H9 (cell line): ENCODE measurements at regions not wholly inside any gene's neighbourhood (a gene's known extent, or its start where the extent isn't known, plus 50 kb on each side); places are given as distances from the start of the nearest gene placed in this dataset.

ENCODE experiments used
- DNase-seq: peaks from one replicate; pipeline ENCODE4 v3.0.0-alpha.2; 2017
- H2AFZ ChIP-seq: one replicate; pipeline ENCODE4 v1.6.1; 2013; ENCODE audit warnings: mild to moderate bottlenecking, low read length, control low read depth, moderate library complexity
- H2AK5ac ChIP-seq: 2 replicates; pipeline ENCODE4 v1.6.1; 2013; ENCODE audit warnings: low read length, control low read depth, mixed read lengths; ENCODE audit not compliant: insufficient read length
- H2BK120ac ChIP-seq: one replicate; pipeline ENCODE4 v1.6.1; 2013; ENCODE audit warnings: low read depth, mild to moderate bottlenecking, low read length, control low read depth, inconsistent platforms; ENCODE audit not compliant: poor library complexity, severe bottlenecking
- H2BK12ac ChIP-seq: 2 replicates; pipeline ENCODE4 v1.6.1; 2013; ENCODE audit warnings: low read length, control low read depth, mixed read lengths, low read depth; ENCODE audit not compliant: insufficient read length
- H2BK15ac ChIP-seq: 2 replicates; pipeline ENCODE4 v1.6.1; 2013; ENCODE audit warnings: low read depth, low read length, control low read depth
- H2BK20ac ChIP-seq: one replicate; pipeline ENCODE4 v1.6.1; 2013; ENCODE audit warnings: low read depth, mild to moderate bottlenecking, low read length, control low read depth, inconsistent platforms; ENCODE audit not compliant: poor library complexity, severe bottlenecking
- H2BK5ac ChIP-seq: 2 replicates; pipeline ENCODE4 v1.6.1; 2013; ENCODE audit warnings: low read length, control low read depth, mixed read lengths; ENCODE audit not compliant: insufficient read length
- H3K14ac ChIP-seq: 2 replicates; pipeline ENCODE4 v1.6.1; 2013; ENCODE audit warnings: low read length, control low read depth; ENCODE audit not compliant: insufficient read depth
- H3K18ac ChIP-seq: 2 replicates; pipeline ENCODE4 v1.6.1; 2013; ENCODE audit warnings: low read depth, mild to moderate bottlenecking, mixed read lengths, low read length, control low read depth; ENCODE audit not compliant: insufficient read length
- H3K23ac ChIP-seq: 2 replicates; pipeline ENCODE4 v1.6.1; 2013; ENCODE audit warnings: low read length, control low read depth, mixed read lengths, low read depth; ENCODE audit not compliant: insufficient read length
- H3K23me2 ChIP-seq: 2 replicates; pipeline ENCODE4 v1.6.1; 2013; ENCODE audit warnings: low read depth, mild to moderate bottlenecking, mixed read lengths, low read length, control low read depth; ENCODE audit not compliant: insufficient read length, poor library complexity, severe bottlenecking
- H3K27ac ChIP-seq: 2 replicates; pipeline ENCODE4 v1.5.1; 2013; ENCODE audit warnings: low read length, control low read depth, mixed read lengths, low read depth; ENCODE audit not compliant: insufficient read length
- H3K27me3 ChIP-seq: 2 replicates; pipeline ENCODE4 v1.6.1; 2013; ENCODE audit warnings: low read length, control low read depth, inconsistent platforms; ENCODE audit not compliant: insufficient read depth
- H3K4ac ChIP-seq: 2 replicates; pipeline ENCODE4 v1.6.1; 2013; ENCODE audit warnings: low read depth, mild to moderate bottlenecking, control low read depth, inconsistent platforms, low read length, moderate library complexity
- H3K4me1 ChIP-seq: 2 replicates; pipeline ENCODE4 v1.6.1; 2013; ENCODE audit warnings: low read length, control low read depth, inconsistent platforms; ENCODE audit not compliant: insufficient read depth
- H3K4me2 ChIP-seq: 2 replicates; pipeline ENCODE4 v1.6.1; 2013; ENCODE audit warnings: low read length, control low read depth, mixed read lengths; ENCODE audit not compliant: insufficient read length, insufficient read depth
- H3K56ac ChIP-seq: 2 replicates; pipeline ENCODE4 v1.6.1; 2013; ENCODE audit warnings: low read depth, mild to moderate bottlenecking, mixed read lengths, low read length, control low read depth; ENCODE audit not compliant: insufficient read length
- H3K79me1 ChIP-seq: 2 replicates; pipeline ENCODE4 v1.6.1; 2013; ENCODE audit warnings: low read depth, mild to moderate bottlenecking, moderate library complexity, low read length, control low read depth, inconsistent platforms; ENCODE audit not compliant: insufficient read depth, poor library complexity, severe bottlenecking
- H3K79me2 ChIP-seq: 2 replicates; pipeline ENCODE4 v1.6.1; 2013; ENCODE audit warnings: low read length, control low read depth, inconsistent platforms; ENCODE audit not compliant: insufficient read depth
- H3K9ac ChIP-seq: 2 replicates; pipeline ENCODE4 v1.6.1; 2013; ENCODE audit warnings: low read length, control low read depth, mixed read lengths; ENCODE audit not compliant: insufficient read length; ENCODE audit errors: extremely low read depth
- H3K9me3 ChIP-seq: one replicate; pipeline ENCODE4 v1.6.1; 2013; ENCODE audit warnings: low read depth, low read length, inconsistent platforms; ENCODE audit not compliant: control insufficient read depth
- H3T11ph ChIP-seq: one replicate; pipeline ENCODE4 v1.6.1; 2013; ENCODE audit warnings: mild to moderate bottlenecking, low read length, control low read depth, inconsistent platforms
- H4K20me1 ChIP-seq: one replicate; pipeline ENCODE4 v1.6.1; 2013; ENCODE audit not compliant: control insufficient read depth, insufficient read length, insufficient read depth
- H4K5ac ChIP-seq: 2 replicates; pipeline ENCODE4 v1.6.1; 2013; ENCODE audit warnings: low read depth, mild to moderate bottlenecking, mixed read lengths, low read length, control low read depth; ENCODE audit not compliant: insufficient read length
- H4K8ac ChIP-seq: replicated peaks from 2 replicates; pipeline ENCODE4 v1.6.1; 2013; ENCODE audit warnings: low read length, control low read depth, mixed read lengths, low read depth; ENCODE audit not compliant: insufficient read length
- H4K91ac ChIP-seq: 2 replicates; pipeline ENCODE4 v1.6.1; 2013; ENCODE audit warnings: low read depth, mild to moderate bottlenecking, moderate library complexity, mixed read lengths, low read length, control low read depth; ENCODE audit not compliant: insufficient read length
- H3K27ac Mint-ChIP-seq, 3 experiments: 2 replicates in 2 of 3; 3 replicates in 1 of 3; pipeline ENCODE4 v1.8.0; 2020 to 2021; ENCODE audit warnings: mixed read lengths in 3 of 3, mild to moderate bottlenecking in 1 of 3, moderate library complexity in 1 of 3
- H3K27me3 Mint-ChIP-seq: 2 replicates; pipeline ENCODE4 v1.8.0; 2021; ENCODE audit warnings: low read depth, mild to moderate bottlenecking, moderate library complexity, mixed read lengths
- H3K36me3 Mint-ChIP-seq, 3 experiments: 2 replicates in 2 of 3; 3 replicates in 1 of 3; pipeline ENCODE4 v1.8.0; 2020 to 2021; ENCODE audit warnings: low read depth in 3 of 3, mixed read lengths in 3 of 3; ENCODE audit not compliant: insufficient read depth in 1 of 3
- H3K4me1 Mint-ChIP-seq, 2 experiments: 2 replicates each; pipeline ENCODE4 v1.8.0; 2020; ENCODE audit warnings: mixed read lengths in 2 of 2
- H3K4me3 Mint-ChIP-seq, 2 experiments: 2 replicates in 1 of 2; 3 replicates in 1 of 2; pipeline ENCODE4 v1.8.0; 2020 to 2021; ENCODE audit warnings: mild to moderate bottlenecking in 2 of 2, mixed read lengths in 2 of 2, moderate library complexity in 1 of 2
- H3K9me3 Mint-ChIP-seq, 2 experiments: 2 replicates in 1 of 2; 3 replicates in 1 of 2; pipeline ENCODE4 v1.8.0; 2020; ENCODE audit warnings: mild to moderate bottlenecking in 2 of 2, mixed read lengths in 2 of 2, moderate library complexity in 1 of 2
- CTCF ChIP-seq: fragments of 200-600 bp; sonication (generic); conservative IDR thresholded peaks from 3 replicates; pipeline ENCODE4 v1.8.0; 2021; ENCODE audit warnings: antibody characterized with exemption, mild to moderate bottlenecking
- WGBS: extraction: QIAGEN DNeasy Blood & Tissue Kit; methylation state at CpG from one replicate; pipeline ENCODE4 v1.1.7; 2013; ENCODE audit warnings: missing lambda C conversion rate, low lambda C conversion rate, mixed read lengths; ENCODE audit not compliant: insufficient read length; ENCODE audit errors: extremely low coverage; 5-methylcytosine and 5-hydroxymethylcytosine counted together

GRCh38 chr7:125218076-125218475 is 288.5 kb upstream of the POT1 start:
- no peak overlapping the region for H3K4ac ChIP-seq
- no peak overlapping the region for H2AFZ ChIP-seq
- no peak overlapping the region for H3K9ac ChIP-seq
- no peaks in the 10 kb centered on the region for H3K23me2 ChIP-seq
- H2BK120ac ChIP-seq: no peak overlapping the region
- no peak for TF ChIP-seq CTCF
- H3K79me2 ChIP-seq: no peaks in the 10 kb centered on the region
- no peak overlapping the region for H4K91ac ChIP-seq
- H4K8ac ChIP-seq: no peak overlapping the region
- no peak overlapping the region for H2BK12ac ChIP-seq
- no peak overlapping the region for H2BK20ac ChIP-seq
- no peak overlapping the region for H3K23ac ChIP-seq
- no CpG with 5 or more reads among the region's 2 CpGs for WGBS
- DNase-seq: no peak
- H2AK5ac ChIP-seq: no peak overlapping the region
- H2BK15ac ChIP-seq: no peak overlapping the region
- H3K79me1 ChIP-seq: no peaks in the 10 kb centered on the region
- no peak overlapping the region for H3K18ac ChIP-seq
- no peak overlapping the region for H3K4me2 ChIP-seq
- no peak overlapping the region for H2BK5ac ChIP-seq
- no peaks in the 10 kb centered on the region; the same call in 1 of the 2 replicates for H3K4me1 ChIP-seq
- no peak overlapping the region for H3K14ac ChIP-seq
- H3K27ac ChIP-seq: no peak overlapping the region
- no peak overlapping the region for H3K27ac Mint-ChIP-seq
- no peaks in the 10 kb centered on the region for H3K9me3 ChIP-seq
- H3K36me3 Mint-ChIP-seq: peaks cover 0 to 7% (median 0%) of the 10 kb centered on the region in 3 experiments; a peak in 3 of 7 replicates
- H3K56ac ChIP-seq: no peak overlapping the region
- H4K20me1 ChIP-seq: no peaks in the 10 kb centered on the region
- H3K4me3 Mint-ChIP-seq: no peak overlapping the region
- H3K27me3 Mint-ChIP-seq: no peaks in the 10 kb centered on the region
- H3K4me1 Mint-ChIP-seq: peaks cover 6 to 29% of the 10 kb centered on the region in 2 experiments; a peak in 3 of 4 replicates
- no peak overlapping the region for H3T11ph ChIP-seq
- no peak overlapping the region for H4K5ac ChIP-seq
- no peaks in the 10 kb centered on the region for H3K27me3 ChIP-seq
- H3K9me3 Mint-ChIP-seq: 0 out of 5 replicates have a peak, but pooled peaks cover 0 to 3% of the 10 kb centered on the region in 2 experiments
